WTC11 (cell line): ENCODE measurements at regions not wholly inside any gene's neighbourhood (a gene's known extent, or its start where the extent isn't known, plus 50 kb on each side); places are given as distances from the start of the nearest gene placed in this dataset.
"Not testable (repeated sequence)": the region's sequence is repeated elsewhere in the genome, so short reads cannot be mapped to it uniquely, and the experiment has no call there.

ENCODE experiments used
- CTCF ChIP-seq: fragments of 200-600 bp; IDR thresholded peaks from 2 replicates; pipeline ENCODE4 v1.8.0; 2022; ENCODE audit warnings: antibody characterized with exemption
- NFYB ChIP-seq: sonication (generic); formaldehyde crosslinking; conservative IDR thresholded peaks from 2 replicates; pipeline ENCODE4 v1.8.0; 2022; ENCODE audit warnings: low read depth, missing genetic modification reagents
- NR1H2 ChIP-seq: sonication (generic); formaldehyde crosslinking; IDR thresholded peaks from 2 replicates; pipeline ENCODE4 v1.9.0; 2021; ENCODE audit warnings: mild to moderate bottlenecking, moderate library complexity, missing genetic modification reagents
- USF1 ChIP-seq: sonication (generic); formaldehyde crosslinking; IDR thresholded peaks from 2 replicates; pipeline ENCODE4 v1.8.0; 2022; ENCODE audit warnings: mild to moderate bottlenecking, missing genetic modification reagents
- ZNF138 ChIP-seq: sonication (generic); formaldehyde crosslinking; conservative IDR thresholded peaks from 2 replicates; pipeline ENCODE4 v1.8.1; 2022; ENCODE audit warnings: mild to moderate bottlenecking, moderate library complexity, missing genetic modification reagents

DNA sequence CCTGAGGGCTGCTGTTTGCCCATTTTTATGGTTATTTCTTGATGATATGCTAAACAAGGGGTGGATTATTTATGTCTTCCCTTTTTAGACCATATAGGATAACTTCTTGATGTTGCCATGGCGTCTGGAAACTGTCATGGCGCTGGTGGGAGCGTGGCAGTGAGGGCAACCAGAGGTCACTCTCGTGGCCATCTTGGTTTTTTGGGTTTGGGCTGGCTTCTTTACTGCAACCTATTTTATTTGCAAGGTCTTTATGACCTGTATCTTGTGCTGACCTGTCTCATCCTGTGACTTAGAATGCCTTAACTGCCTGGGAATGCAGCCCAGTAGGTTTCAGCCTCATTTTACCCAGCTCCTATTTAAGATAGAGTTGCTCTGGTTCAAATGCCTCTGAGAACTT lies 429.7 kb downstream of the SH2D4B start:
- not testable (repeated sequence) for TF ChIP-seq ZNF138 (CRISPR knock-in tag); CTCF; NFYB (CRISPR knock-in tag); NR1H2; USF1 (CRISPR knock-in tag)
